GM23248 (cell line): ENCODE measurements at regions not wholly inside any gene's neighbourhood (a gene's known extent, or its start where the extent isn't known, plus 50 kb on each side); places are given as distances from the start of the nearest gene placed in this dataset.

ENCODE experiments used
- EZH2 ChIP-seq: fragments of 200-600 bp; sonication (generic); IDR thresholded peaks from 2 replicates; pipeline ENCODE4 v1.6.1; 2018; ENCODE audit warnings: antibody characterized with exemption, mild to moderate bottlenecking; ENCODE audit not compliant: insufficient read depth, poor library complexity, severe bottlenecking
- EZH2phosphoT487 ChIP-seq: fragments of 200-600 bp; sonication (generic); IDR thresholded peaks from 2 replicates; pipeline ENCODE4 v1.6.1; 2018; ENCODE audit warnings: antibody characterized with exemption, moderate library complexity, mild to moderate bottlenecking, low read depth; ENCODE audit not compliant: insufficient read depth

- no peak for TF ChIP-seq EZH2phosphoT487
- TF ChIP-seq EZH2 = no peak
These were observed 355.0 kb downstream of the UQCRFS1 start for GRCh38 chr19:28857967-28858366.
